Effector memory CD8-positive, alpha-beta T cell (primary cell): ENCODE measurements at regions not wholly inside any gene's neighbourhood (a gene's known extent, or its start where the extent isn't known, plus 50 kb on each side); places are given as distances from the start of the nearest gene placed in this dataset.
"Not testable (repeated sequence)": the region's sequence is repeated elsewhere in the genome, so short reads cannot be mapped to it uniquely, and the experiment has no call there.

Experiments used
- ATAC-seq: fragments of 150-1000 bp; cut with Tn5 transposase; replicated peaks from 2 replicates; pipeline ENCODE4 v1.10.0; 2021; ENCODE audit warnings: mild to moderate bottlenecking, moderate library complexity
- DNase-seq, 3 experiments: peaks; one replicate each; pipeline ENCODE4 v3.0.0; 2021
- H3K27ac Mint-ChIP-seq, 2 donors: one replicate each; pipeline ENCODE4 v1.8.0; 2022; ENCODE audit warnings: mild to moderate bottlenecking in 2 of 2, mixed read lengths in 2 of 2, moderate library complexity in 2 of 2
- H3K27me3 Mint-ChIP-seq, 2 donors: one replicate each; pipeline ENCODE4 v1.8.0; 2022; ENCODE audit warnings: mixed read lengths in 2 of 2
- H3K36me3 Mint-ChIP-seq: one replicate; pipeline ENCODE4 v1.8.0; 2022; ENCODE audit warnings: mild to moderate bottlenecking, moderate library complexity, mixed read lengths; ENCODE audit not compliant: insufficient read depth
- H3K4me1 Mint-ChIP-seq, 2 donors: one replicate each; pipeline ENCODE4 v1.8.0; 2022; ENCODE audit warnings: low read depth in 2 of 2, mixed read lengths in 2 of 2
- H3K4me3 Mint-ChIP-seq, 2 donors: one replicate each; pipeline ENCODE4 v1.8.0; 2022; ENCODE audit warnings: mild to moderate bottlenecking in 2 of 2, mixed read lengths in 2 of 2, moderate library complexity in 2 of 2
- H3K9me3 Mint-ChIP-seq, 2 donors: one replicate each; pipeline ENCODE4 v1.8.0; 2022; ENCODE audit warnings: mixed read lengths in 2 of 2

- H3K4me3 Mint-ChIP-seq, ATAC-seq, H3K9me3 Mint-ChIP-seq, DNase-seq, H3K27ac Mint-ChIP-seq, H3K4me1 Mint-ChIP-seq, H3K36me3 Mint-ChIP-seq, H3K27me3 Mint-ChIP-seq: not testable (repeated sequence)
These were observed 128.2 kb downstream of the NPIPB11 start for GRCh38 chr16:29278097-29278871.

GRCh38 chr16:29276446-29276845, 130.1 kb downstream of the NPIPB11 start:
- H3K36me3 Mint-ChIP-seq, H3K4me3 Mint-ChIP-seq, DNase-seq, H3K27ac Mint-ChIP-seq, H3K4me1 Mint-ChIP-seq, ATAC-seq, H3K27me3 Mint-ChIP-seq, H3K9me3 Mint-ChIP-seq: not testable (repeated sequence)

DNA sequence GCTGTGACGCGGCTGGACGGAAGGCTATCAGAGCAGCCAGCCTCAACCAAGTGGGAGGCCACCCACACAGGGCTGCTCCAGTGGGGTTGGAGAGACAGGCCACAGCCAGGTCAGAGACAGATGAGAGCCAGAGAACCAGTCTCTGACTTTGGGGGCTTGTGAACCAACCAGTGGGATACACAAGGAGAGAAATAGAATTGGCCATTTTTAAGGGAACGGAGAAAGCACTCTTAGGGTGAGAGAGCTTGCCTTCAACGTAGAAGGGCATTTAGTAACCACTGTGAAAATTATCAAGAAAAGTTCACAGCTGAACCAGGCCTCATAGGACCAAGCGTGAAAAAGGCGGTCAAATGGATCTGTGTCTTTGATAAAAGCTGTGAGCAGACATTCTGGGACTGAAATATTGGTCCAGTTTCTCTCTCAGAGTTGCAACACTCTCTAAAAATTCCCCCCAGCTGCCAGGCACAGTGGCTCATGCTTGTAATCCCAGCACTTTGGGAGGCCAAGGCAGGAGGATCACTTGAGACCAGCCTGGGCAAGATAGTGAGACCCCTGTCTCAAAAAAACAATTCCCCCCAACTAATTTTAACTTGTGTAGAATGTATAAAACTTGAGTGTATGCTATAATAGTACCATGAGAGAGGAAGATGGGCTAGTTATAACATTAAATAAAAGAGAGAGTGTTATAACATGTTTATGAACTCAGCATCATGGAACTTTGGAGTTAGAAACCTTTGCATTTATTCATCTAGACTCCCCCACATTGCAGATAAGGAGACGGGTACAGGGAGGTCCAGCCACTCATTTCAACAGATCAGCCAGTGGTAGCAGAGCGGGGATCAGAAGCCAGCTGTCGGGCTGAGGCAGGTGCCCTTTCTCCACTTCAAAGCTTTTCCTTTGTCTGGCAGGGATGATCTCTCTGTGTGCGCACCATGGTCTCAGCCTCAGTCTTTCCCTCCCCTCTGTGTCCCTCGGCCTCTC, 132.2 kb downstream of the NPIPB11 start:
- H3K9me3 Mint-ChIP-seq, H3K4me3 Mint-ChIP-seq, H3K36me3 Mint-ChIP-seq, H3K4me1 Mint-ChIP-seq, H3K27ac Mint-ChIP-seq, ATAC-seq, H3K27me3 Mint-ChIP-seq, DNase-seq: not testable (repeated sequence)

GRCh38 chr16:29273298-29274054, 133.0 kb downstream of the NPIPB11 start:
- not testable (repeated sequence) for H3K36me3 Mint-ChIP-seq, DNase-seq, H3K27me3 Mint-ChIP-seq, H3K4me3 Mint-ChIP-seq, H3K27ac Mint-ChIP-seq, ATAC-seq, H3K9me3 Mint-ChIP-seq, H3K4me1 Mint-ChIP-seq

GRCh38 chr16:29271721-29272675, 134.5 kb downstream of the NPIPB11 start:
- not testable (repeated sequence) for H3K9me3 Mint-ChIP-seq, H3K4me3 Mint-ChIP-seq, H3K27me3 Mint-ChIP-seq, DNase-seq, ATAC-seq, H3K36me3 Mint-ChIP-seq, H3K4me1 Mint-ChIP-seq
- H3K27ac Mint-ChIP-seq: peak overlapping the region in 1 of 2 donors; percentile 42

GRCh38 chr16:29270923-29271322, 135.6 kb downstream of the NPIPB11 start:
- not testable (repeated sequence) for H3K36me3 Mint-ChIP-seq, DNase-seq, H3K4me3 Mint-ChIP-seq, H3K4me1 Mint-ChIP-seq, H3K27ac Mint-ChIP-seq, ATAC-seq, H3K9me3 Mint-ChIP-seq, H3K27me3 Mint-ChIP-seq

DNA sequence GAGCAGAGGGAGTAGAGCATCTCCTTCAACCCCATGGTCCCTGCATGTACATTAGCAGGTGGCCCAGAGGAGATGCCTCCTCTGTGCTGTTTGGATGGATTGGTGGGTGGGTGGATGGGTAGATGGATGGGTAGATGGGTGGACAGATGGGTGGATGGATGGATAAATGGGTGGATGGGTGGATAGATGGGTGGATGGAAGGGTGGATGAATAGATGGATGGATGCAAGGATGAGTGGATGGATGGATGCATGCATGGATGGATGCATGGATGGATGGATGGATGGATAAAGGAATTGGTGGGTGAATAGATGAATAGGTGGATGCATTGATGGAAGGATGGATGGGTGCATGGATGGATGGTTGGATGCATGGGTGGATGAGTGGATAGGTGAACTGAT, 136.5 kb downstream of the NPIPB11 start:
- H3K36me3 Mint-ChIP-seq, ATAC-seq, H3K27ac Mint-ChIP-seq, H3K9me3 Mint-ChIP-seq, H3K4me3 Mint-ChIP-seq, H3K27me3 Mint-ChIP-seq, H3K4me1 Mint-ChIP-seq, DNase-seq: not testable (repeated sequence)

GRCh38 chr16:29269192-29269811, 137.2 kb downstream of the NPIPB11 start:
- H3K36me3 Mint-ChIP-seq, H3K9me3 Mint-ChIP-seq, H3K4me1 Mint-ChIP-seq, H3K27ac Mint-ChIP-seq, H3K4me3 Mint-ChIP-seq, DNase-seq, ATAC-seq, H3K27me3 Mint-ChIP-seq: not testable (repeated sequence)

GRCh38 chr16:29268785-29269191, 137.7 kb downstream of the NPIPB11 start:
- not testable (repeated sequence) for H3K27me3 Mint-ChIP-seq, H3K4me3 Mint-ChIP-seq, H3K4me1 Mint-ChIP-seq, H3K9me3 Mint-ChIP-seq, H3K27ac Mint-ChIP-seq, DNase-seq, ATAC-seq, H3K36me3 Mint-ChIP-seq

GRCh38 chr16:29268348-29268747, 138.2 kb downstream of the NPIPB11 start:
- not testable (repeated sequence) for H3K36me3 Mint-ChIP-seq, H3K9me3 Mint-ChIP-seq, DNase-seq, H3K27ac Mint-ChIP-seq, H3K27me3 Mint-ChIP-seq, H3K4me1 Mint-ChIP-seq, ATAC-seq, H3K4me3 Mint-ChIP-seq

GRCh38 chr16:29267891-29268290, 138.6 kb downstream of the NPIPB11 start:
- not testable (repeated sequence) for H3K27ac Mint-ChIP-seq, H3K27me3 Mint-ChIP-seq, H3K4me3 Mint-ChIP-seq, H3K9me3 Mint-ChIP-seq, H3K4me1 Mint-ChIP-seq, DNase-seq, H3K36me3 Mint-ChIP-seq, ATAC-seq

DNA sequence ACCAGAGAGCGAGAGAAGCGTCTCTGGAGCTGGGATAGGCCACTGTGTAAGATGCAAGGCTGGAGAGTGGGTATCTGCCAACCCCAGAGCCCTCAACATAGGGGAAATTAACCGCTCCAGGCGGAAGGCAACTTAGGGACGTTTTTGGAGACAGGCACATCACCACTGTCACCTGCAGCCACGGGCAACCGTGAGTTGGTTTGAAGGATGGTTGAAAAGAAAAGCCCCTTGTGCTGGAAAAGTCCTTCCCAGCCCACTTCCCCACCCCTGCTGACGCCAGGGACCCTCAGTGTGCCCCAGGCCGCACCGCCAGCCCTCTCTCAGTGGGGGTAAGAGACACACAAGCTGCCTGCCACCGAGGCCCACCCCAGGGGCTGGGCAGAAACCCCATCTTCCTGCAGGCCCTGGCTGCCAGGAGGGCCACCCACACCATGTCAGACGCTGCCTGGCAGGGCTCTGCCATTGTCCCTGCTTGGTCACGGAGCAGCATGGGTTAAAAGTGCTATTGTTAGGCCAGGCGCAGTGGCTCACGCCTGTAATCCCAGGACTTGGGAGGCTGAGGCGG, 139.4 kb downstream of the NPIPB11 start:
- H3K27me3 Mint-ChIP-seq, H3K9me3 Mint-ChIP-seq, H3K27ac Mint-ChIP-seq, ATAC-seq, H3K4me3 Mint-ChIP-seq, H3K4me1 Mint-ChIP-seq, H3K36me3 Mint-ChIP-seq, DNase-seq: not testable (repeated sequence)
